SK-N-SH (cell line): ENCODE measurements at regions not wholly inside any gene's neighbourhood (a gene's known extent, or its start where the extent isn't known, plus 50 kb on each side); places are given as distances from the start of the nearest gene placed in this dataset.

Experiments
- CTCF ChIA-PET: fragments of 300-600, 350-600 bp; formaldehyde crosslinking; extraction: SDS; loops from one replicate; lab custom pipeline; 2021; lab: Yijun Ruan, JAX
- POLR2A ChIA-PET: fragments of 350-600 bp; sonication (Branson Sonifier 250); formaldehyde crosslinking; extraction: SDS; loops from one replicate; lab custom pipeline; 2020; ENCODE audit warnings: antibody characterized with exemption, inconsistent platforms; lab: Yijun Ruan, JAX
- DNase-seq: peaks from one replicate; pipeline ENCODE4 v3.0.0; 2012
- H2AFZ ChIP-seq: fragments of 200-600 bp; sonication (generic); 2 replicates; pipeline ENCODE4 v1.8.1; 2016; ENCODE audit warnings: antibody characterized with exemption, mild to moderate bottlenecking, low read depth
- H3F3A ChIP-seq: fragments of 200-600 bp; sonication (generic); replicated peaks from 2 replicates; pipeline ENCODE3; 2016; ENCODE audit warnings: antibody characterized with exemption, mild to moderate bottlenecking; ENCODE audit not compliant: insufficient read depth
- H3K27ac ChIP-seq, 2 experiments: fragments of 200-500 bp in 1 of 2; fragments of 200-600 bp in 1 of 2; sonication (Bioruptor generic) in 1 of 2; sonication (generic), shearing (Covaris generic) in 1 of 2; 2 replicates each; pipeline versions ENCODE4 v1.5.1 to v1.6.1; 2014 to 2016; ENCODE audit warnings: low read depth in 2 of 2, inconsistent platforms in 1 of 2, low read length in 1 of 2, mild to moderate bottlenecking in 1 of 2, mixed read lengths in 1 of 2
- H3K27me3 ChIP-seq: fragments of 200-600 bp; sonication (generic), shearing (Covaris generic); 2 replicates; pipeline ENCODE4 v1.6.1; 2016; ENCODE audit warnings: mixed run types; ENCODE audit not compliant: insufficient read depth
- H3K36me3 ChIP-seq, 2 experiments: fragments of 200-500 bp in 1 of 2; fragments of 200-600 bp in 1 of 2; sonication (Bioruptor generic) in 1 of 2; sonication (generic) in 1 of 2; replicated peaks in 1 of 2; 2 replicates each; pipeline versions ENCODE3 to v1.5.1; 2014 to 2016; ENCODE audit warnings: low read length in 1 of 2, mild to moderate bottlenecking in 1 of 2; ENCODE audit not compliant: insufficient read depth in 2 of 2, control insufficient read depth in 1 of 2
- H3K4me1 ChIP-seq, 2 experiments: fragments of 200-500 bp in 1 of 2; fragments of 200-600 bp in 1 of 2; sonication (Bioruptor generic) in 1 of 2; sonication (generic), shearing (Covaris generic) in 1 of 2; 2 replicates each; pipeline versions ENCODE4 v1.5.1 to v1.6.1; 2014 to 2016; ENCODE audit warnings: low read depth in 1 of 2, low read length in 1 of 2, mixed run types in 1 of 2; ENCODE audit not compliant: insufficient read depth in 2 of 2, control insufficient read depth in 1 of 2
- H3K4me2 ChIP-seq: fragments of 200-600 bp; sonication (generic), shearing (Covaris generic); 2 replicates; pipeline ENCODE4 v1.6.1; 2017; ENCODE audit warnings: mixed run types
- H3K4me3 ChIP-seq, 2 experiments: fragments of 200-500 bp in 1 of 2; fragments of 200-600 bp in 1 of 2; sonication (Bioruptor generic) in 1 of 2; sonication (generic), shearing (Covaris generic) in 1 of 2; 2 replicates each; pipeline versions ENCODE4 v1.5.1 to v1.8.1; 2014 to 2016; ENCODE audit warnings: low read depth in 2 of 2, inconsistent platforms in 1 of 2, low read length in 1 of 2, mild to moderate bottlenecking in 1 of 2, mixed read lengths in 1 of 2, moderate library complexity in 1 of 2
- H3K79me2 ChIP-seq: fragments of 200-600 bp; sonication (generic); 2 replicates; pipeline ENCODE4 v1.8.1; 2017; ENCODE audit warnings: mild to moderate bottlenecking; ENCODE audit not compliant: insufficient read depth
- H3K9ac ChIP-seq: fragments of 200-600 bp; sonication (generic); 2 replicates; pipeline ENCODE4 v1.6.1; 2017; ENCODE audit warnings: mixed run types
- H3K9me2 ChIP-seq: fragments of 200-600 bp; sonication (generic); 2 replicates; pipeline ENCODE4 v1.6.1; 2017; ENCODE audit warnings: mixed run types
- H3K9me3 ChIP-seq: fragments of 200-600 bp; sonication (generic); 2 replicates; pipeline ENCODE4 v1.6.1; 2017; ENCODE audit warnings: mixed run types, mild to moderate bottlenecking, moderate library complexity
- H4K20me1 ChIP-seq: fragments of 200-600 bp; sonication (generic); 2 replicates; pipeline ENCODE4 v1.6.1; 2017; ENCODE audit warnings: mild to moderate bottlenecking, mixed run types; ENCODE audit not compliant: insufficient read depth
- CHD2 ChIP-seq: fragments of 150-350 bp; IDR thresholded peaks from 2 replicates; pipeline ENCODE4 v1.6.1; 2018; ENCODE audit warnings: low read length; ENCODE audit not compliant: partially characterized antibody
- EP300 ChIP-seq, 2 experiments: IDR thresholded peaks; 2 replicates each; pipeline versions ENCODE4 v1.4.0 to v1.6.1; 2012; ENCODE audit warnings: borderline replicate concordance in 1 of 2, low read depth in 1 of 2, low read length in 1 of 2
- FOSL2 ChIP-seq: IDR thresholded peaks from 2 replicates; pipeline ENCODE4 v1.4.0; 2012; ENCODE audit warnings: low read depth, mild to moderate bottlenecking, moderate library complexity, borderline replicate concordance
- FOXJ3 ChIP-seq: sonication (generic); formaldehyde crosslinking; IDR thresholded peaks from 2 replicates; pipeline ENCODE4 v1.5.1; 2020; ENCODE audit warnings: mild to moderate bottlenecking, missing genetic modification reagents
- MAX ChIP-seq: IDR thresholded peaks from 2 replicates; pipeline ENCODE4 v1.4.0; 2012; ENCODE audit warnings: low read depth
- NFIC ChIP-seq: IDR thresholded peaks from 2 replicates; pipeline ENCODE4 v1.4.0; 2012; ENCODE audit warnings: borderline replicate concordance
- RCOR1 ChIP-seq: fragments of 150-350 bp; IDR thresholded peaks from 2 replicates; pipeline ENCODE4 v1.6.1; 2017; ENCODE audit warnings: antibody characterized with exemption, low read length
- RXRA ChIP-seq: IDR thresholded peaks from 2 replicates; pipeline ENCODE4 v1.4.0; 2012; ENCODE audit warnings: low read depth, mild to moderate bottlenecking, borderline replicate concordance
- TAF1 ChIP-seq: IDR thresholded peaks from 2 replicates; pipeline ENCODE4 v1.6.1; 2012; ENCODE audit warnings: low read depth, mild to moderate bottlenecking, low read length, moderate library complexity, borderline replicate concordance
- TEAD4 ChIP-seq: IDR thresholded peaks from 2 replicates; pipeline ENCODE4 v1.4.0; 2012; ENCODE audit warnings: mild to moderate bottlenecking, borderline replicate concordance; ENCODE audit not compliant: insufficient read depth
- YY1 ChIP-seq: IDR thresholded peaks from 2 replicates; pipeline ENCODE4 v1.4.0; 2012; ENCODE audit warnings: low read depth, mild to moderate bottlenecking
- WGBS: methylation state at CpG from one replicate; pipeline ENCODE4 v1.1.6; 2017; ENCODE audit warnings: low lambda C conversion rate; 5-methylcytosine and 5-hydroxymethylcytosine counted together

GRCh38 chr5:20500546-20500945, 512.5 kb upstream of the CDH18 start:
- Histone ChIP-seq H4K20me1 (no peaks in the 10 kb centered on the region), H3K4me3 (no peak overlapping the region), H3K27me3 (no peaks in the 10 kb centered on the region), H3K9me2 (no peaks in the 10 kb centered on the region), H3K9me3 (no peaks in the 10 kb centered on the region), H3K9ac (no peak overlapping the region), H3K4me1 (no peaks in the 10 kb centered on the region), H3K27ac (no peak overlapping the region), H3F3A (no peaks in the 10 kb centered on the region), H3K36me3 (no peaks in the 10 kb centered on the region), H2AFZ (no peak overlapping the region), H3K4me2 (no peak overlapping the region), H3K79me2 (no peaks in the 10 kb centered on the region)
- POLR2A ChIA-PET: no interaction called here
- CTCF ChIA-PET: no interaction called here
- no peak for DNase-seq
- TF ChIP-seq RCOR1 (no peak), FOXJ3 (CRISPR knock-in tag) (no peak), RXRA (no peak), TAF1 (no peak), MAX (no peak)
- WGBS: 24% methylated on average over 2 of the region's 2 CpGs

GRCh38 chr5:20498926-20499325, 510.9 kb upstream of the CDH18 start:
- ChIA-PET POLR2A (no interaction called here), CTCF (no interaction called here)
- Histone ChIP-seq H3K4me1 (no peaks in the 10 kb centered on the region), H3F3A (no peaks in the 10 kb centered on the region), H3K79me2 (no peaks in the 10 kb centered on the region), H3K36me3 (no peaks in the 10 kb centered on the region), H4K20me1 (no peaks in the 10 kb centered on the region), H3K9me3 (no peaks in the 10 kb centered on the region), H3K4me2 (no peak overlapping the region), H3K4me3 (no peak overlapping the region), H3K9me2 (no peaks in the 10 kb centered on the region), H2AFZ (no peak overlapping the region), H3K27me3 (no peaks in the 10 kb centered on the region), H3K27ac (no peak overlapping the region), H3K9ac (no peak overlapping the region)
- DNase-seq: no peak
- TF ChIP-seq TEAD4 (no peak), NFIC (no peak), FOSL2 (no peak), EP300 (IDR thresholded peaks at IDR 0.05; ENCODE audit: borderline replicate concordance in 1 of 2, low read depth in 1 of 2, low read length in 1 of 2) (no peak), TAF1 (no peak), RCOR1 (no peak)
- WGBS: 11% methylated on average over 3 of the region's 3 CpGs

GRCh38 chr5:20498102-20498501, 510.1 kb upstream of the CDH18 start:
- POLR2A ChIA-PET: no interaction called here
- H3F3A ChIP-seq: no peaks in the 10 kb centered on the region
- no peak overlapping the region for H2AFZ ChIP-seq
- TF ChIP-seq CHD2 (no peak), MAX (no peak), YY1 (no peak), RCOR1 (no peak)
- TF ChIP-seq, all 33 proteins: peak for 0
- Histone ChIP-seq H3K4me1 (no peaks in the 10 kb centered on the region), H3K4me2 (no peak overlapping the region), H3K9me3 (no peaks in the 10 kb centered on the region), H3K9me2 (no peaks in the 10 kb centered on the region), H3K79me2 (no peaks in the 10 kb centered on the region), H3K4me3 (no peak overlapping the region), H3K9ac (no peak overlapping the region), H3K36me3 (no peaks in the 10 kb centered on the region), H4K20me1 (no peaks in the 10 kb centered on the region), H3K27ac (no peak overlapping the region), H3K27me3 (no peaks in the 10 kb centered on the region)
- CTCF ChIA-PET: no interaction called here
- no peak for DNase-seq
- 55% methylated on average over 1 of the region's 1 CpG for WGBS
